DOHH2 (cell line): ENCODE measurements at regions not wholly inside any gene's neighbourhood (a gene's known extent, or its start where the extent isn't known, plus 50 kb on each side); places are given as distances from the start of the nearest gene placed in this dataset.

Experiments
- EZH2phosphoT487 ChIP-seq: fragments of 200-600 bp; sonication (generic); IDR thresholded peaks from 2 replicates; pipeline ENCODE4 v1.6.1; 2017; ENCODE audit warnings: borderline replicate concordance, mild to moderate bottlenecking, antibody characterized with exemption, low read length, moderate library complexity, mixed read lengths
- TF ChIP-seq, protein P1 (sequence below): fragments of 200-600 bp; sonication (generic); IDR thresholded peaks from one replicate; pipeline ENCODE4 v1.5.1; 2014; ENCODE audit warnings: antibody characterized with exemption, mild to moderate bottlenecking, low read depth, low read length; ENCODE audit not compliant: poor library complexity, severe bottlenecking

DNA sequence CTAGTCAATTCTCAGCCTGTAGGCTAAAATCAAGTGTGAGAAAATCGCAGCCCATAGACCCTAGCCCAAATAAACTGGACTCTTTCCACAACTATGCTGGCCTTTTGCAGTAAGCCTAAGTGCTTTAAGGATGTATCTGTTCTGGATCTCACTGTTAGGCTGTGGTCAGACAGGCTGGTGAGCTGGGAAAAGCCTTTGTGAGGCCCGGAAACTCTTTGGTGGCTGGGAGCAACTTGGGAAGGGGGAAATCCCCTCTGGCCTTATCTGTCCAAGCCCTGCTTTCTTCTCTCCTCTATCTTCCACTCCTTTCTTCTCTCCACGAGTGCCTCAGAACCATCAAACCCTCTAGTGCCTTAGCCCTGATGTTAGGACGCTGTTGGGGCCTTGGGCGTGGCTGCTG lies 135.4 kb downstream of the LACC1 start:
- TF ChIP-seq, protein P1, sequence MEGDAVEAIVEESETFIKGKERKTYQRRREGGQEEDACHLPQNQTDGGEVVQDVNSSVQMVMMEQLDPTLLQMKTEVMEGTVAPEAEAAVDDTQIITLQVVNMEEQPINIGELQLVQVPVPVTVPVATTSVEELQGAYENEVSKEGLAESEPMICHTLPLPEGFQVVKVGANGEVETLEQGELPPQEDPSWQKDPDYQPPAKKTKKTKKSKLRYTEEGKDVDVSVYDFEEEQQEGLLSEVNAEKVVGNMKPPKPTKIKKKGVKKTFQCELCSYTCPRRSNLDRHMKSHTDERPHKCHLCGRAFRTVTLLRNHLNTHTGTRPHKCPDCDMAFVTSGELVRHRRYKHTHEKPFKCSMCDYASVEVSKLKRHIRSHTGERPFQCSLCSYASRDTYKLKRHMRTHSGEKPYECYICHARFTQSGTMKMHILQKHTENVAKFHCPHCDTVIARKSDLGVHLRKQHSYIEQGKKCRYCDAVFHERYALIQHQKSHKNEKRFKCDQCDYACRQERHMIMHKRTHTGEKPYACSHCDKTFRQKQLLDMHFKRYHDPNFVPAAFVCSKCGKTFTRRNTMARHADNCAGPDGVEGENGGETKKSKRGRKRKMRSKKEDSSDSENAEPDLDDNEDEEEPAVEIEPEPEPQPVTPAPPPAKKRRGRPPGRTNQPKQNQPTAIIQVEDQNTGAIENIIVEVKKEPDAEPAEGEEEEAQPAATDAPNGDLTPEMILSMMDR: no peak
- no peak for TF ChIP-seq EZH2phosphoT487
